GM18502 (cell line): ENCODE measurements at regions not wholly inside any gene's neighbourhood (a gene's known extent, or its start where the extent isn't known, plus 50 kb on each side); places are given as distances from the start of the nearest gene placed in this dataset.
"Not testable (repeated sequence)": the region's sequence is repeated elsewhere in the genome, so short reads cannot be mapped to it uniquely, and the experiment has no call there.

ENCODE experiments used
- ATAC-seq: cut with Tn5 transposase; IDR thresholded peaks from one replicate; pipeline ENCODE4 v1.9.1; 2021; ENCODE audit warnings: mild to moderate bottlenecking; ENCODE audit not compliant: unreplicated experiment, poor library complexity

DNA sequence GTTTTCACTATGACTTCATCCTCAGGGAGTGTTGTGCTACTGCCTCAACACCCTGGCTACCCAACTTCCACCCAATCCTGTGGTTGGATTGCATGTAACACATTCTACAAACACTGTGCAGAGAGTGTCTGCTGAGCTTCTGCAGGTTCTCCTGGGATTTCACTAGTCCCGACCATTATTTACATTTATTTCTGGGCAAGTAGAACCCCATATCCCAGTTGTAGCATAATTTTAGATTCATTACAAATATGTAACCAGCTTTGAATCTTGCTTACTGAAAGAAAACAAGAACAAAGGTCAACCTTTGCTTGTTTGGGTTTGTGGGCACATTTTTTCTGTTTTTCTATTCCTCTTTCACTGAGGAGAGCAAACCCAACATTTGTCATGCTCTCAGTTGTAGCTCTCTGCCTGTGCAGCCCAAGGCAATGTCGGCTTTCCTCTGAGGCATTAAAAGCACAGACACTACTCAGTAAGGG, 2036.1 kb upstream of the LRRTM1 start:
- ATAC-seq: no peak

DNA sequence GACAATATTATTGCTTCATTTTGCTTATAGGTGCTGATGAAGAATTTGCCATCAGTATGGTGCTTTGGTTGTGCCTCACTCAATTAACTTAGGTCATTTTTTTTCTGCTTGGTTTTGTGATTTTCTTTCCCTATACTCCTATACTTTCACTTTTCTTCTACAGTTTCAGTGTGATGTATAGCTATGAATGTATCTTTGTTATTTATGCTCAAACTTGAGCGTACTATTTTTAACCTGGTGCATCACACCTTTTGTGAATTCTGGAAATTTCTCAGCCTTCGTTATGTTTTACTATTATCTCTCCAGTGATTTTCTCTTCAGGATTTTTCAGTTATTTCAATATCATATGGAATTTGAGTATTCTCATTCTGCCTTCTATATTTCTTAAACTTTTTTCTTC, 2035.3 kb upstream of the LRRTM1 start:
- no peak for ATAC-seq

DNA sequence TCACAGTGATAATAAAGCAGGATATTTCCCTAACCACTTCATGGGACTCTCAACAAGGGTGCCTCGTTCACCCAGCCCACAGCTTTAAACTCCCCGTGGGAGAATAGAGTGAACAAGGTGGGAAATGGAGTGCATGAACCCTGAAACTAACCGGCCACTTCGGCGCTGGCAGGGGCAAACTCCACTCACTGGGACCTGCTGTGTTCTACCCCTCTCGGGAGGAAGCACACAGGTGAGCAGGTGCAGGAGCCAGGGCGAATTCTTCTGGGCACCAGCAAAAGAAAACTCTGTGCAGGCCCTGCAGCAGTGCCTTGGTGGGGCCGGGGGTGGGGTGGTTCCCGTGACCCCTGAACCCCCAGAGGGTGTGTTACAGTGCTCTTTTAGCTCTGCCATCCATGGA, 2029.1 kb upstream of the LRRTM1 start:
- no peak for ATAC-seq

DNA sequence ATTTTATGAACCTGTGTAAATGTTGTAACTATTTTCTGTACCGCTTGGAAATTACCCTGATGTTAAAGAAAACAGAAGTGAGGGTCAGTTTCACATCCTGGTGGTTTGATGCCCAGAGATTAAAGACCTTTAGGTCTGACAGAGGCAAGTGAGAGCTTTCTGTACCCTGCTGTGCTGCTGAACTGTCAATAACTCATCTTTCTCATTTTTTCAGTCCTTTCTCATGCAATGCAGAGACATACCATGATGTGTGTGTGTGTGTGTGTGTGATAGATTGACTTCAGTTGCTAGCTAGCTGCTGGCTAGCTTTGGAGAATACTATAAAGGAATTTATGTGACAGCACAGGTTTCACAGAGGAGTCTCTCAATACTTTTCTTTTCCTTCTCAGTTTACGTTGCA, 2025.6 kb upstream of the LRRTM1 start:
- ATAC-seq: no peak

DNA sequence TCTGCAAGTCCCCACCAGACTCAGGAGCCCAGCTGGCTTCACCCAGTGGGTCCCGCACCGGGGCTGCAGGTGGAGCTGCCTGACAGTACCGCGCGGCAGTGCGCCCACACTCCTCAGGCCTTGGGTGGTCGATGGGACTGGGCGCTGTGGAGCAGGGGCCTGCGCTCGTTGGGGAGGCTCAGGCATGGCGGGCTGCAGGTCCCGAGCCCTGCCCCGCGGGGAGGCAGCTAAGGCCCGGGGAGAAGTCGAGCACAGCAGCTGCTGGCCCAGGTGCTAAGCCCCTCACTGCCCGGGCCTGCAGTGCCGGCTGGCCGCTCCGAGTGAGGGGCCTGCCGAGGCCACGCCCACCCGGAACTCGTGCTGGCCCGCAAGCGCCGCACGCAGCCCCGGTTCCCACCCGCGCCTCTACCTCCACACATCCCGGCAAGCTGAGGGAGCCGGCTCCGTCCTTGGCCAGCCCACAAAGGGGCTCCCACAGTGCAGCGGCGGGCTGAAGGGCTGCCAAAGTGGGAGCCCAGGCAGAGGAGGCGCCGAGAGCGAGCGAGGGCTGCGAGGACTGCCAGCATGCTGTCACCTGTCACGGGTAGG, 2021.7 kb upstream of the LRRTM1 start:
- not testable (repeated sequence) for ATAC-seq

DNA sequence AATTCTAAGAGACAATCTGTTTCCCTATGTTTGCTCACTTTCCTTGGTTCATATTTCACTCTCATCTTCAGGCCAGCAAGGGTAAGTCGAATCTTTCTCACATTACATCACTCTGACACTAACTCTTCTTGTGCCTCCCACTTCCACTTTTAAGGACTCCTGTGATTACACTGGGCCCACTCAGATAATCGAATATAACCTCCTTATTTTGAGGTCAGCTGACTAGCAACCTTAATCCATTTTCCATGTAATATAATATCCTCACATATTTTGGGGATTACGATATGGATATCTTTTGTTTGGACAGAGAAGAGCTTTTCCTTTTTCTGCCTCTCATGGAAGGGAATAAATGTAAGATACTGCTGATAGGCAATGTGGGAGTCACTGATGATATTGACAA, 2015.7 kb upstream of the LRRTM1 start:
- no peak for ATAC-seq

DNA sequence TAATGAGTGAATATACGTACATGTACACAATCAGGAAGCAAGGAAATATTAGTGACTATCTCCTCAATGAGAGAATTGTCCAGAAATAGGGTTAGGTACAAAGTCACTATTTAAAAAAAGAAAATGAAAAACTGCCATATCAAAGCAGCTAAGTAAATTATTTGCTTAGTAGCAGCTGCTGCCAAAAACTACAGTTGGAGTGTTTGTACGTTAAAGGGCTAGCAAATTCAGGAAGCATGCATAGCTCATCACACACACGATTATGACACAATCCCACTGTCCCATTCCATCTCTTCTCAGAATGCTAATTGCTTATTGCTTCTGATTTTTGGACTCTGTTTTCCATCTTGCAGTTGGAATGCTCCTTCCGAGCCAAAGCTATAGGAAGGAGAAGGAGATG, 2012.5 kb upstream of the LRRTM1 start:
- no peak for ATAC-seq

DNA sequence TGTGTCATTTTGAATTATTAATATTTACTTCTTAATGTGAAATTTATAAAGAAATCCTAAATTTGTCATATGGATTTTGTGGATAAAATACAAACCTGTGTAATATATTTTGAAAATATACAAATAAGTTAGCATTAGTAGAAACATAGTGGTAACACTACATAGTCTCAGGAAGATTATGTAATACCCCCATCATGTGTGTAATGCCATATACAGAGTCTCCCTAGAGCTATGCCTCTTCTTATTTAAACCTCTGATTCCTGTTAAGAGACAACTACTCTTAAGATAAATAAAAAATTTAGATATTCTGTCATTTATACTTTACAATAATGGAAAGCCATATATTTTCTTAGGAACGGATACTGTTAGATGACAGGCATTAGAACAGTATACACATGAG, 2012.0 kb upstream of the LRRTM1 start:
- ATAC-seq: no peak

DNA sequence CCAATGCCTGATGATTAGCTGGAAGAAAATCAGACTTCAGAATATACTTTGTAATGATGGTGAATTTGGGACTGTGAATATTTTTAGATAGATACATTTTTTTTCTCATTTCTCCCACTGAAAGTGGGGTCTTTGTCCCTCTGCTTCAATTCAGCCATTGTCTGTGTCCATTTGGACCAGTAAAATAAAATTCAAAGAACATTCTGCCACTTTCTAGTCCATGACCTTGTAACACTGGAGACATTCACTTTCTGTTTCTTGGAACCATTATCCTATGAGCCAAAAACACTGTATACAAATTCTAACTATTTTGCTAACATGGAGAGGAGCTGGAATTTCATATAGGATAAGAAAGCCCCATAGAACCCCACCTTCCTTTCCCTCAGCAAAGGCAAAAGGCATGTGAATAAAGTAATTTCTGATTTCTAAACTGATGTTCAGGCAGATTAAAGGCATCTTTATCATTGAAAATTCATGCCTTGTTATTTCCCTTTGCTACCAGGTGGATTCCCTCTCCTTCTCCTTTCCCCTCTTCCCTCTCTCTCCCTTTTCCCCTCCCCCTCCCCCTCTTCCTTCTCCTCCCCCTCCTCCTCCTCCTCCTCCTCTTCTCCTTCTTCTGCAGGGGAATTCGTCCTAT, 2010.4 kb upstream of the LRRTM1 start:
- ATAC-seq: no peak

DNA sequence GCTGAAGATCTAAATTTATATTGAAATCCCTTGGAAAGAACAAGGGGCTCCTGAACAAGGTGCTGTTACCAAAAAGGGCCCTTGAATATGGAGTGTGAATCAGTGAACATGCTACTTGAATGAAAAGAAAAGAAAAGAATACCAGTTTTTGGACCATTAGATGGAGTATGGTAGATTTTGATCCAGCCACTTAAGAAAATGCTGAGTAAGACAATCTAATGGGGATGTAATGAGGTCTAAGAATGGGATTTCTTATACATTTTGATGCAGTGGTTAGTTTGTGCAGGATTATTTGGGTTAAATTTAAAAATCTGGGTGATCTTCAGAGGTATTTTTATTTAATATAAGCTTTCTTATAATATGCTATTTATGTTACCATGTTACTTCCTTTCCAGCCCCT, 2003.0 kb upstream of the LRRTM1 start:
- no peak for ATAC-seq

DNA sequence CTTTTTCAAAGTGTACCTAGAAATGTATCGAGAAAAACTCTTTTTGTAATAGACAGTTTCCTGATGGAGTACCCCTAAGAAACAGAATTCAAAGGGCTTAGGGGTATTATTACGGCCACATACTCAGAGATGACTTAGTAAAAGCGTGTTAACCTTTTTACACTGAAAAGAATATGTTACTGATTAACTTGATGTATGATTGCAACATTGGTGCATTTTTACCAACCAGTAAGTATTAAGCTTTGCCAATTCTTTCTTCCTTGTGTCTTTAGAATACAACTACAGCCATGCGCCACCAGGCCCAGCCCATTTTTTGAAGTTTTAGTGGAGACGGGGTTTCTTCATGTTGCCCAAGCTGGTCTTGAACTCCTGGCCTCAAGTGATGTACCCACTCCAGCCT, 1997.0 kb upstream of the LRRTM1 start:
- no peak for ATAC-seq

DNA sequence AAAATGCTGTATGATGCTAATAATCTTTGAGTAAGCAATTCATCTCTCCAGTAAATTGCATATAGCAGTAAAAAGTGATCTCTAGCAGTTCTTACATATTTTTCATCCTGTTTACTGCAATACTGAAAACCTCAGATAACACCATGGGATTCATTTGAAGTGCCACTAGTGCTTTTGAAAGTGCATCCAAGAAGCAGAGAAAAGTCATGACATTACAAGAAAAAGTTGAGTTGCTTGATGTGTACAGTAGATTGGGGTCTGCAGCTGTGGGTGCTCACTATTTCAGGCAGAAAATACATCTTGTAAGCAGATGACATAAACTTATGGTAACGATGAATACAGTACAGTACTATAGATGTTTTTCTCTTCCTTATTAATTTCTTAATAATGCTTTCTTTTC, 1984.9 kb upstream of the LRRTM1 start:
- ATAC-seq: no peak

DNA sequence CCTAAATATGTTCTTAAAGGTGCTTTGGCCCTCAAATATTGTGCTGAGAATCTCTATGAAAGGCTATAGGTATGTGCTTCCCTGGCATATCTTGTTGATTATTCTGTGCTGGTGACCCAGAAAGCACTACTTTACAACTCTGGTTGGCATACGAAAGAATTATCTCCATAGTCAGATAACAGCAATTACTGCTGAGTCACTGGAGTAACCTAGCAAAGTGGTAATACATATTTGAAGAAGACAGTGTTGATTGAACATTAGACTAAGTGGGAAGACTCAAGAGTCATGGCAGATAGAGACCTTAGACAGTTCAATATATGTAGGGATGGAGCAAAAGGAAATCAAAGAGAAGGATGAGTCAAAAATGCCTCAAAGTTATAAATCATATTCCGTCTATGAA, 1978.5 kb upstream of the LRRTM1 start:
- no peak for ATAC-seq

DNA sequence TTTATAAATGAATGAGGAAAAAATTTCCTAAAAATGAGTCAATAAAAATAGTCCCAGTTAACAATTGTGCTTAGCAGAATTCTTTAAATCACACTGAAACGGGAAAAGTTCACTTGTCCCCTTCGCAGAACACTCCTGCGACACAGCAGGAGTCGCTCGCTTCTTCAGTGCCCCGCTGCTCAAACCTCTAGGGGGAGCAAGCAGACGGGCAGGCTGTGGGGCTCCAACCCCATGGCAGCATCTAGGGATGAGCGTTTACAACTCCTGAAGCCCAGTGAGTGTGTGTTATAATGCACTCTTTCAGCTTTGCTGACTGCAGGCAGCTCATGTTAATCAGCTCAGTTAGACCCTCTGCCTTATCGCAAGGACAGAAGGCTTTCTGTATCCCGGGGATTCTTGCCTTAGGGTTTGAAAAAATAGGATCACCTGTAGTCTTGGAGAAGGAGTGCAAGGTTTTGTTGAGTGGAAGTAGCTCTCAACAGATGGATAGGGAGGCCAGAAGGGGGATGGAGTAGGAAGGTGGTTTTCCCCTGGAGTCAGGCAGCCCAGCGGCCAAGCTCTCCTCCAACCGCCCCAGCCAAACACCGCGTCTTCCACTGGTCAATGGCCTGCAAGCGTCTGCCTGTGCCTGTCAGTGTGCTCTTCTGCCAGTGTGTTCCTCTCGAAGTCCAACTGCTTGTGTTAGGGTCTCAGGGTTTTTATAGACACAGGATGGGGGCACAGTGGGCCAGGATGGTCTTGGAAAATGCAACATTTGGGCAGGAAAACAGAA, 1977.7 kb upstream of the LRRTM1 start:
- no peak for ATAC-seq

DNA sequence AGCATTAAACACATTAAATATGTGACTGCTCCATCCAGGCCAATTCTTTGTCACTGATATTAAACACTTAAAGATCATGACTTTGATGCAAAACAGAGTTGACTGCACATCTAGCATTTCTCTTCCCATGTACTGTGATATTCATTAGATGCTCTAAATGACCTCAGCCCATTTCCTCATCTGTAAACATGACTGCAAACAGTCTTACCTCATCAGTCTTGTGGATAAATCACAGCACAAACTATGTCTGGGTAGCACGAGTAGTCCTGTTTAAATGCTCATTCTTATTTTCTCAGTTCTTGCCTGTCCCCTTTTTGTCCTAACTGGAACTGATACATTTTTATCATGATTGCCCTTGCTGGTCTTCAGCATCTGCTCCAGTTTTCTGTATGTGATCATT, 1974.8 kb upstream of the LRRTM1 start:
- ATAC-seq: no peak

DNA sequence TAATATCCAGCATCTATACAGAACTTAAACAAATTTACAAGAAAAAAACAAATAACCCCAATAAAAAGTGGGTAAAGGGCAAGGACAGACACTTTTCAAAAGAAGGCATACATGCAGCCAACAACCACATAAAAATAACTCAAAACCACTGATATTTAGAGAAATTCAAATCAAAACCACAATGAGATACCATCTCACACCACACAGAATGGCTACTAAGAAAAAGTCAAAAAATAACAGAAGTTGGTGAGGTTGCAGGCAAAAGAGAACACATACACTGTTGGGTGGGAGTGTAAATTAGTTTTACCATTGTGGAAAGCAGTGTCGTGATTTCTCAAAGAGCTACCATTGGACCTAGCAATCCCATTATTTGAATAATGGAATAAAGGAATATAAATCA, 1973.9 kb upstream of the LRRTM1 start:
- no peak for ATAC-seq

DNA sequence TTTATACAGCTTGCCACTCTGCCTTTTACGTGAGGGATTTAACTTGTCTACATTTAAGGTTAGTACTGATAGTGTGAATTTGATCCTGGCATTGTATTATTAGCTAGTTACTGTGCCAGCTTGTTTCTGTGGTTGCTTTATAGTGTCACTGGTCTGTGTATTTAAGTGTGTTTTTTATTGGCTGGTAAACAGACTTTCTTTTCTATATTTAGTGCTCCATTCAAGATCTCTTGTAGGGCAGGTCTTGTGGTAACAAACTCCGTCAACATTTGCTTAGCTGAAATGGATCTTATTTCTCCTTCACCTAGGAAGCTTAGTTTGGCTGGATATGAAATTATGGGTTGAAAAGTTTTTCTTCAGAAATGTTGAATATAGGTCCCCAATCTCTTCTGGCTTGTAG, 1971.0 kb upstream of the LRRTM1 start:
- ATAC-seq: no peak

DNA sequence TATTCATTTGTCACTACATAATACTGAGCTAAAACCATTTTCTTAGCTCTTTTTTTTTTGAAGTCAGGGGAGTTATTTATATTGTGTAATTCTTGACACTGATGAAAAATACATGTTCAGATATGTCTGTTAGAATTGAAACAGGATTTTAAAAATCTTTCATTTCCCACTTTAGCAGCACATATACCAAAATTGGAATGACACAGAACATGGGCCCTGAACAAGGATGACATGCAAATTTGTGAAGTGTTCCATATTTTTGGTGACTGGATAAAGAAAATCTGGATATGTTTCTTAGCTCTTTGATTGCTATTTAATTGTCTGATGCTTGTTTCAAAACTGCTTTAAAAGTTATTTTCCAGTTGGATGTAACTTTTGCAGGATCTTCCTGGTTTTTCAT, 1963.9 kb upstream of the LRRTM1 start:
- no peak for ATAC-seq

DNA sequence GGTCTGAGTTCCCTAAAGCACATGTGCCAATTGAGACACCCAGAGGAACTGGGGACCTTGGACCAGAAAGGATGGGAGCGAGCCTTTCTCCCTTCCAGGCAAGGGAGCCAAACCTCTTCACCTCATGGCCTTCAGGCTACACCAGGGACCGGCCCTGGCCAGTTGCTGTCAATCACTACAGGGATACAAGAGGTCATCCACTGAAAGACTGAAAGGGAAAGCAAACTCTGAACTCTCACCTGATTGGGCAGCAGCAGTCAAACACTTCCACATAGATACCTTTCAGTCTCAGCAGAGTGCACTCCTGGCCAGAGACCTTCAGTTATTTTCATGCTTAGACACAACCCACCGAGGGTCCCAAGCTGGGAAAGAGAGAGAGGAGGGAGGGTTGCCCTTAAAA, 1956.0 kb upstream of the LRRTM1 start:
- ATAC-seq: no peak

DNA sequence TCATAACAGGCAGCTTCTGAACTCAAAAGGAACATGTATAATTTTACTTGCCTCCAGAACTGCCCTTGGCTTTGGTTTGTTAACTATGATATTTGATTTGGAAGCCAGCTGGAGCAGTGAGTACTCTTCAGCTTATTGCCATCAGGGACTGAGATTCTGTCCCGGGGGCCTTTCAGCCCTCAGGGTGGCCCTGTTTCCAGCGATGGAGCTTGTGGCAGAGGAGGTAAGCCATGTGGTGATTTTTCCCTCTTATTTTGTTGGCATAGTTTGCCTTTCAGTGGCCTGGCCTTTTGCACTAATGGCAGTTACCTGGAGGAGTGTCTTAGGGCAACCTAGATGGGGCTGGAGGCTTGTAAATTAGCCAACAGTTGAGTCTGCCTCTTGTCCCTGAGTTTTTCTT, 1955.0 kb upstream of the LRRTM1 start:
- no peak for ATAC-seq

DNA sequence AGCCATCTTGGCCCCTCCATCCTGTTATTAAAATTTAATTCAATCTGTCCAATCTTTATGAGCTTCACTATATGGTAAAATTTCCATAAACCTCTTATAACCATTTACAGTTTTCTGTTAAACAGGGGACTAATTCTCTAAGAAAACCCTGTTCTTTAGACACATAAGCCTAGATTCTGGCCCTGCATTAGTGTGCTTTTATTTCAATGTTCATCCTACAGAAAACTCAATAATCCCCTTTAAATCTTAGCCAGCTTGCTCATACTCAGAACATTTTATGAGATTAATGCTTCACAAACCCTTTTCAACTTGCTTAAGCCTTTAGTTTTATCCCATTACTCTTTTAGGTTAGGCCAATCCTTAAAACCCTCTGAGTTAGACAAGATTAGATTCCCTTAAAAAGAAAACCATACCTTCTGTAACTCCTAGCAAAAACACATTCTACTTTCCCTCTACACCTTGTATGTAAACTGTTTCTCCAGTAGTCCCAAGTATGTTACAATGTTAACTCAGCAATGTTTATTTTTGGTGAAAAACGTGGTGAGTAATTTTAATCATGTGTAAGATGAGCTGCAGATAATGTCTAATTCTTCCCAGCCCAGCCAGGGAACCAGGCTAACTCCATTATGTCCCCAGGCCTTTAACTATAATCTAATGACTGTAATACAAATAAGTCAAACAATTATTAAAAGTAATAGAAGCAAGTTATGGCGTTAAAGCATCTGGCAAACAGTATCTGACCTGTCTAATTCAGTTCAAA, 1953.4 kb upstream of the LRRTM1 start:
- ATAC-seq: no peak
